PC-9 (cell line): ENCODE measurements at regions not wholly inside any gene's neighbourhood (a gene's known extent, or its start where the extent isn't known, plus 50 kb on each side); places are given as distances from the start of the nearest gene placed in this dataset.

Experiments
- BruUV-seq: library from RNA; stranded (reverse); fragments of 400-500 nt; replicated peaks from 2 replicates; lab custom pipeline; 2021; lab: Mats Ljungman, UMichigan
- CTCF ChIA-PET: fragments of 300-600 bp; sonication (Branson Sonifier 250); formaldehyde crosslinking; loops from one replicate; lab custom pipeline; 2022; ENCODE audit warnings: antibody characterized with exemption; lab: Charles Lee
- POLR2A ChIA-PET: fragments of 300-600 bp; sonication (Branson Sonifier 250); formaldehyde crosslinking; loops from one replicate; lab custom pipeline; 2022; ENCODE audit warnings: antibody characterized with exemption; ENCODE audit not compliant: unreplicated experiment; lab: Charles Lee
- DNase-seq, 2 experiments: peaks; one replicate each; pipeline versions ENCODE4 v3.0.0 to v3.0.0-alpha.2; 2015 to 2022; ENCODE audit warnings: mixed read lengths in 1 of 2
- H2AFZ ChIP-seq: fragments of 200-600 bp; sonication (generic); 2 replicates; pipeline ENCODE4 v1.8.1; 2017; ENCODE audit warnings: antibody characterized with exemption
- H3F3A ChIP-seq: fragments of 200-600 bp; sonication (generic); 2 replicates; pipeline ENCODE4 v1.8.1; 2017; ENCODE audit warnings: antibody characterized with exemption, mild to moderate bottlenecking, low read depth; ENCODE audit not compliant: insufficient read depth
- H3K27ac ChIP-seq: fragments of 200-600 bp; sonication (generic); 2 replicates; pipeline ENCODE4 v1.6.1; 2016; ENCODE audit warnings: mixed run types
- H3K27me3 ChIP-seq: fragments of 200-600 bp; sonication (generic); 2 replicates; pipeline ENCODE4 v1.6.1; 2016; ENCODE audit warnings: low read depth, mixed run types; ENCODE audit not compliant: insufficient read depth
- H3K36me3 ChIP-seq: fragments of 200-600 bp; sonication (generic); 2 replicates; pipeline ENCODE4 v1.6.1; 2016; ENCODE audit warnings: low read depth, mixed run types
- H3K4me1 ChIP-seq: fragments of 200-600 bp; sonication (generic); replicated peaks from 2 replicates; pipeline ENCODE4 v1.6.1; 2016; ENCODE audit warnings: mixed run types; ENCODE audit not compliant: insufficient read depth
- H3K4me2 ChIP-seq: fragments of 200-600 bp; sonication (generic); 2 replicates; pipeline ENCODE4 v1.6.1; 2017; ENCODE audit warnings: mixed run types
- H3K4me3 ChIP-seq: fragments of 200-600 bp; sonication (generic); 2 replicates; pipeline ENCODE4 v1.6.1; 2016; ENCODE audit warnings: mixed run types
- H3K79me2 ChIP-seq: fragments of 200-600 bp; sonication (generic); 2 replicates; pipeline ENCODE4 v1.6.1; 2017; ENCODE audit warnings: low read depth, mixed run types
- H3K9me2 ChIP-seq: fragments of 200-600 bp; sonication (generic); 2 replicates; pipeline ENCODE4 v1.8.1; 2017; ENCODE audit warnings: mild to moderate bottlenecking; ENCODE audit not compliant: insufficient read depth
- H3K9me3 ChIP-seq: fragments of 200-600 bp; sonication (generic); 2 replicates; pipeline ENCODE4 v1.8.1; 2016; ENCODE audit warnings: low read depth; ENCODE audit not compliant: insufficient read depth
- H4K20me1 ChIP-seq: fragments of 200-600 bp; sonication (generic); 2 replicates; pipeline ENCODE4 v1.8.1; 2017; ENCODE audit not compliant: insufficient read depth
- EZH2 ChIP-seq: fragments of 200-600 bp; sonication (generic); IDR thresholded peaks from 2 replicates; pipeline ENCODE4 v1.8.0; 2017; ENCODE audit warnings: antibody characterized with exemption, low read depth
- intact Hi-C: fragments of 100-400 bp; cut with micrococcal nuclease; formaldehyde crosslinking; loops from one replicate; pipeline ENCODE4 v1.10.0; 2022; ENCODE audit not compliant: unreplicated experiment
- TF ChIP-seq, protein P1 (sequence below): fragments of 200-600 bp; sonication (generic); conservative IDR thresholded peaks from 2 replicates; pipeline ENCODE4 v1.6.1; 2017; ENCODE audit warnings: mixed run types, antibody characterized with exemption, mild to moderate bottlenecking, moderate library complexity

DNA sequence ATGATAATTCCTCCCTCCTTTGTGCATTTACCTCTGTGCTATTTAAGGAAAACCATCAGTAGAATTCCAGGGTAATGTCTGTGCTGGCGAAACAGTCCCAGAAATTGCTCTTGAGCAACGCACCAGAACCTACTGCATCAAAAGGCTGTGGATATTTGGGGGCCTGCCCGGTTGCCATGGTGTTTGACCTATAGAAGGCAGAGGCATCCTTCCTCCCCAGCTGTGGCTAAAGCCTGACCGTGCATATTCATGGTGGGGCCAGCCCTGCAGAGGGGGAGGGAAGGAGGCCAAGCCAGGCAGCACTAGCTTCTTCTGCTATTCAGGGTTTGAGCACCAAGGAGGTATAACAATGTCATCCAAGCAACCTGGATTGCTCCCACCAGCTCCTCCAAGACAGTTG, 215.0 kb upstream of the E2F8 start:
- H3K4me1 ChIP-seq = peaks cover 19% of the 10 kb centered on the region
- no peaks in the 10 kb centered on the region for H3K9me3 ChIP-seq
- ChIA-PET POLR2A (no interaction called here), CTCF (no interaction called here)
- no peak overlapping the region for H3K4me2 ChIP-seq
- intact Hi-C loops = no loop called here
- H3K27ac ChIP-seq = no peak overlapping the region
- no peak overlapping the region for H3K4me3 ChIP-seq
- no peaks in the 10 kb centered on the region for H3K27me3 ChIP-seq
- no peaks in the 10 kb centered on the region for H3K36me3 ChIP-seq
- peaks cover 7% of the 10 kb centered on the region; the same call in 1 of the 2 replicates for H3F3A ChIP-seq
- H2AFZ ChIP-seq = no peak overlapping the region
- H4K20me1 ChIP-seq = no peaks in the 10 kb centered on the region
- BruUV-seq = no TSS peak
- no peaks in the 10 kb centered on the region for H3K9me2 ChIP-seq
- H3K79me2 ChIP-seq = no peaks in the 10 kb centered on the region
- no peak for DNase-seq
- no peak for TF ChIP-seq EZH2
- TF ChIP-seq, protein P1, sequence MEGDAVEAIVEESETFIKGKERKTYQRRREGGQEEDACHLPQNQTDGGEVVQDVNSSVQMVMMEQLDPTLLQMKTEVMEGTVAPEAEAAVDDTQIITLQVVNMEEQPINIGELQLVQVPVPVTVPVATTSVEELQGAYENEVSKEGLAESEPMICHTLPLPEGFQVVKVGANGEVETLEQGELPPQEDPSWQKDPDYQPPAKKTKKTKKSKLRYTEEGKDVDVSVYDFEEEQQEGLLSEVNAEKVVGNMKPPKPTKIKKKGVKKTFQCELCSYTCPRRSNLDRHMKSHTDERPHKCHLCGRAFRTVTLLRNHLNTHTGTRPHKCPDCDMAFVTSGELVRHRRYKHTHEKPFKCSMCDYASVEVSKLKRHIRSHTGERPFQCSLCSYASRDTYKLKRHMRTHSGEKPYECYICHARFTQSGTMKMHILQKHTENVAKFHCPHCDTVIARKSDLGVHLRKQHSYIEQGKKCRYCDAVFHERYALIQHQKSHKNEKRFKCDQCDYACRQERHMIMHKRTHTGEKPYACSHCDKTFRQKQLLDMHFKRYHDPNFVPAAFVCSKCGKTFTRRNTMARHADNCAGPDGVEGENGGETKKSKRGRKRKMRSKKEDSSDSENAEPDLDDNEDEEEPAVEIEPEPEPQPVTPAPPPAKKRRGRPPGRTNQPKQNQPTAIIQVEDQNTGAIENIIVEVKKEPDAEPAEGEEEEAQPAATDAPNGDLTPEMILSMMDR = no peak

DNA sequence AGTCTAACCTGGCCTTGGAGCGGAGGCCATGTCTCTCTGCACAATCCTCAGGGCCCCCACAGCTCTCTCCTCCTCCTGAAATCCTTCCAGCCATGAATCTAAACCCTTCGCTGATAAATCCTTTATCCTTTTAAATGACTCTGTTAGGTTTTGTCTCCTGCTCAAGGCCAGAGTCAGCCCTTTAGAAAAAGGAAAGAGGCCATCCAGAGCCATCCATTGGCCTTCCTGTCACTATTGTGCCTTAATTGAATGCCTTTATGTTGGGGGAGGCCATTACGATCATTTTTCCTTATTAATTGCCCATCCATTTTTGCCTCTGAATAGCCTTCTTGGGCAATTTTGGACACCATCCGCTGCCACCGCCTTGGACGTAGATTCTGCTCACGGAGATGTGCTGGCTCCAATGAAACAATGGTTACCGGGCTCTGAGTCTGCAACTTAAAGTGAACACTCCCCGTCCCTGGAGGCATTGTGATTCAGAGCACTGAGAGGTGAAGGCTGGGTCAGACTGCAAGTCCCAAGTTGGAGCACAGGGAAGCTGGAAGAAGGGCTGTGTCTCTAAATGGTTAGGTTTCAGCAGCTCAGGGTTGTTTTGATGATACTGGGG, 213.0 kb upstream of the E2F8 start:
- Histone ChIP-seq H3K4me3 (no peak overlapping the region), H3K9me2 (no peaks in the 10 kb centered on the region), H3K4me2 (peak overlapping the region; percentile 43), H3K9me3 (no peaks in the 10 kb centered on the region), H3K27me3 (no peaks in the 10 kb centered on the region), H3K79me2 (no peaks in the 10 kb centered on the region), H3F3A (peaks cover 7% of the 10 kb centered on the region; the same call in 1 of the 2 replicates), H3K4me1 (peaks cover 19% of the 10 kb centered on the region), H2AFZ (peak overlapping the region; percentile 59; the same call in 1 of the 2 replicates), H3K27ac (peak overlapping the region; percentile 50), H3K36me3 (no peaks in the 10 kb centered on the region), H4K20me1 (no peaks in the 10 kb centered on the region)
- ChIA-PET POLR2A (no interaction called here), CTCF (no interaction called here)
- intact Hi-C loops = no loop called here
- DNase-seq = peak; percentile 59 to 77
- no TSS peak for BruUV-seq
- TF ChIP-seq, protein P1 = no peak
- no peak for TF ChIP-seq EZH2

DNA sequence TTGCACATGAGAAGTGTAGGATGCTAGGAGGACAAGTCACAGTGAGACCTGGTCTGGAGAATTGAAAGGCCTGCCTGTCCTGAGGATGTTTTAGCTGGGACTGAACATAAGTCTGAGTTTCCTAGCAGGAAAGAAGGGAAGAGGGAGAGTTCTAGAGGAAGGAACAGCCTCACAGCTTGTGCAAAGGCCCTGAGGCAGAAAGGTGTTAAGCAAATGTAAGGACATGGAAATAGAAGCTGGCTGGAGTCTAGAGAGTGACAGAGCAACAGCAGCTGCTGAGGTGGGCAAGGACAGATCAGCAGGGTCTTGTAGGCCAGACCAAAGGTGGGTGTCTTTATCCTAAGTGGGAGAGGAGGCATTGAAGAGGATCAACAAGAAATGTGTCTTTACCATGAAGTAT, 210.9 kb upstream of the E2F8 start:
- Histone ChIP-seq H3K36me3 (no peaks in the 10 kb centered on the region), H3K9me2 (no peaks in the 10 kb centered on the region), H3K4me1 (peaks cover 41% of the 10 kb centered on the region), H3K79me2 (no peaks in the 10 kb centered on the region), H4K20me1 (no peaks in the 10 kb centered on the region), H3K27me3 (no peaks in the 10 kb centered on the region), H2AFZ (no peak overlapping the region), H3K9me3 (no peaks in the 10 kb centered on the region), H3K4me2 (no peak overlapping the region), H3K4me3 (no peak overlapping the region), H3F3A (peaks cover 20% of the 10 kb centered on the region), H3K27ac (no peak overlapping the region)
- DNase-seq = no peak
- no TSS peak for BruUV-seq
- ChIA-PET POLR2A (no interaction called here), CTCF (no interaction called here)
- intact Hi-C loops = no loop called here
- TF ChIP-seq EZH2 = no peak
- TF ChIP-seq, protein P1 = no peak
